ENCODE measurements at regions not wholly inside any gene's neighbourhood (a gene's known extent, or its start where the extent isn't known, plus 50 kb on each side); places are given as distances from the start of the nearest gene placed in this dataset.

GRCh38 chr1:59029411-59030167 lies 245.7 kb upstream of the JUN start:
- no peaks in the 10 kb centered on the region for H3F3A ChIP-seq (ENCODE audit: low read depth)
- H3K79me2 ChIP-seq (ENCODE audit: insufficient read depth, low read length), result no peaks in the 10 kb centered on the region
- H3K4me1 ChIP-seq (ENCODE audit: insufficient read depth, low read length, poor library complexity, severe bottlenecking), result peaks cover 5% of the 10 kb centered on the region
- no peak overlapping the region for H3K9ac ChIP-seq (ENCODE audit: low read depth, low read length, poor library complexity, severe bottlenecking)
- no peak for TF ChIP-seq EZH2phosphoT487 (IDR thresholded peaks at IDR 0.05; ENCODE audit: borderline replicate concordance)
- no peak for TF ChIP-seq CTCF (conservative IDR thresholded peaks at IDR 0.05; ENCODE audit: low read length)
- H3K27me3 ChIP-seq (ENCODE audit: insufficient read depth, low read length, poor library complexity, severe bottlenecking), result no peaks in the 10 kb centered on the region
- H4K20me1 ChIP-seq (ENCODE audit: insufficient read depth, low read length, poor library complexity, severe bottlenecking), result no peaks in the 10 kb centered on the region
- no peak overlapping the region for H3K4me3 ChIP-seq (ENCODE audit: low read length, poor library complexity, severe bottlenecking)
- no peak overlapping the region for H3K4me2 ChIP-seq (ENCODE audit: low read depth, low read length, poor library complexity, severe bottlenecking)
- no peak overlapping the region for H2AFZ ChIP-seq (ENCODE audit: low read length)
- no peaks in the 10 kb centered on the region for H3K36me3 ChIP-seq (ENCODE audit: insufficient read depth, low read length)
- no peaks in the 10 kb centered on the region for H3K9me3 ChIP-seq (ENCODE audit: insufficient read depth, low read depth, low read length)
- no peaks in the 10 kb centered on the region for H3K9me2 ChIP-seq (replicated peaks; ENCODE audit: low read depth, low read length)

GRCh38 chr1:59032228-59032627 lies 248.4 kb upstream of the JUN start:
- H3K4me3 ChIP-seq (ENCODE audit: low read length, poor library complexity, severe bottlenecking), result no peak overlapping the region
- H2AFZ ChIP-seq (ENCODE audit: low read length), result no peak overlapping the region
- no peaks in the 10 kb centered on the region for H3K27me3 ChIP-seq (ENCODE audit: insufficient read depth, low read length, poor library complexity, severe bottlenecking)
- no peaks in the 10 kb centered on the region for H3K36me3 ChIP-seq (ENCODE audit: insufficient read depth, low read length)
- H3K9ac ChIP-seq (ENCODE audit: low read depth, low read length, poor library complexity, severe bottlenecking), result no peak overlapping the region
- H3K79me2 ChIP-seq (ENCODE audit: insufficient read depth, low read length), result no peaks in the 10 kb centered on the region
- peaks cover 5% of the 10 kb centered on the region for H3K4me1 ChIP-seq (ENCODE audit: insufficient read depth, low read length, poor library complexity, severe bottlenecking)
- H4K20me1 ChIP-seq (ENCODE audit: insufficient read depth, low read length, poor library complexity, severe bottlenecking), result no peaks in the 10 kb centered on the region
- TF ChIP-seq CTCF (conservative IDR thresholded peaks at IDR 0.05; ENCODE audit: low read length), result no peak
- TF ChIP-seq EZH2phosphoT487 (IDR thresholded peaks at IDR 0.05; ENCODE audit: borderline replicate concordance), result no peak
- H3F3A ChIP-seq (ENCODE audit: low read depth), result no peaks in the 10 kb centered on the region
- no peaks in the 10 kb centered on the region for H3K9me3 ChIP-seq (ENCODE audit: insufficient read depth, low read depth, low read length)
- H3K4me2 ChIP-seq (ENCODE audit: low read depth, low read length, poor library complexity, severe bottlenecking), result no peak overlapping the region
- H3K9me2 ChIP-seq (replicated peaks; ENCODE audit: low read depth, low read length), result no peaks in the 10 kb centered on the region

- Histone ChIP-seq H3K9ac (ENCODE audit: low read depth, low read length, poor library complexity, severe bottlenecking) (no peak overlapping the region), H3F3A (ENCODE audit: low read depth) (no peaks in the 10 kb centered on the region), H3K36me3 (ENCODE audit: insufficient read depth, low read length) (no peaks in the 10 kb centered on the region), H3K4me3 (ENCODE audit: low read length, poor library complexity, severe bottlenecking) (no peak overlapping the region), H3K9me3 (ENCODE audit: insufficient read depth, low read depth, low read length) (no peaks in the 10 kb centered on the region), H3K27me3 (ENCODE audit: insufficient read depth, low read length, poor library complexity, severe bottlenecking) (no peaks in the 10 kb centered on the region), H4K20me1 (ENCODE audit: insufficient read depth, low read length, poor library complexity, severe bottlenecking) (no peaks in the 10 kb centered on the region), H2AFZ (ENCODE audit: low read length) (no peak overlapping the region), H3K4me2 (ENCODE audit: low read depth, low read length, poor library complexity, severe bottlenecking) (no peak overlapping the region), H3K9me2 (replicated peaks; ENCODE audit: low read depth, low read length) (no peaks in the 10 kb centered on the region), H3K79me2 (ENCODE audit: insufficient read depth, low read length) (no peaks in the 10 kb centered on the region), H3K4me1 (ENCODE audit: insufficient read depth, low read length, poor library complexity, severe bottlenecking) (no peaks in the 10 kb centered on the region)
- TF ChIP-seq EZH2phosphoT487 (IDR thresholded peaks at IDR 0.05; ENCODE audit: borderline replicate concordance), result no peak
- TF ChIP-seq CTCF (conservative IDR thresholded peaks at IDR 0.05; ENCODE audit: low read length), result no peak
Observed at GRCh38 chr1:59033761-59034160, 249.9 kb upstream of the JUN start.

Measured in Loucy (cell line).